GM18519 (cell line): ENCODE measurements at regions not wholly inside any gene's neighbourhood (a gene's known extent, or its start where the extent isn't known, plus 50 kb on each side); places are given as distances from the start of the nearest gene placed in this dataset.

Source experiments
- ATAC-seq: cut with Tn5 transposase; IDR thresholded peaks from one replicate; pipeline ENCODE4 v1.9.1; 2021; ENCODE audit warnings: mild to moderate bottlenecking, moderate library complexity; ENCODE audit not compliant: unreplicated experiment, low FRiP score

GRCh38 chr6:14867802-14868201 lies 378.1 kb upstream of the JARID2 start:
- no peak for ATAC-seq

GRCh38 chr6:14871221-14871620 lies 374.6 kb upstream of the JARID2 start:
- no peak for ATAC-seq

DNA sequence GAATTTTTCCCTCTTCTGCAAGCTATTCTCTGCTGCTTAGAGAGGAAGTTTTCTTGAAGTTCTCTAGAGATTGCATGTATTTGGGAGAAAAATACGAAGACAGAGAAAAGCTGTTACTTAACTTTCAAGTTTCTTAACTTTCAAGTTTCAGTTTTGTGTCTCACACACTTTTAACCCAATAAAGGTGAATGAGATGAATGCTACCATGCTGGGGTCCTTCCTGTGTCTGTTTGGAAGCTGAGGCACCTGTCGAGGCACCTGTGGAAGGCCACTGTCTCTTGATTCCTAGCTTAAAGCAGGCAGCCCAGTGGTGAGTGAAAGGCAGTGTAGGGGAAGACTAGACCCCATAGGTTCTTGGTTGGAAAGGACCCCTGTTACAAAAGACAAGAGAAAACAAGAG lies 372.8 kb upstream of the JARID2 start:
- ATAC-seq, result no peak

- ATAC-seq, result no peak
Measured at GRCh38 chr6:14873781-14874441, 372.0 kb upstream of the JARID2 start.

- no peak for ATAC-seq
Measured at GRCh38 chr6:14874975-14875480, 370.8 kb upstream of the JARID2 start.

GRCh38 chr6:14875481-14876063 lies 370.3 kb upstream of the JARID2 start:
- no peak for ATAC-seq

DNA sequence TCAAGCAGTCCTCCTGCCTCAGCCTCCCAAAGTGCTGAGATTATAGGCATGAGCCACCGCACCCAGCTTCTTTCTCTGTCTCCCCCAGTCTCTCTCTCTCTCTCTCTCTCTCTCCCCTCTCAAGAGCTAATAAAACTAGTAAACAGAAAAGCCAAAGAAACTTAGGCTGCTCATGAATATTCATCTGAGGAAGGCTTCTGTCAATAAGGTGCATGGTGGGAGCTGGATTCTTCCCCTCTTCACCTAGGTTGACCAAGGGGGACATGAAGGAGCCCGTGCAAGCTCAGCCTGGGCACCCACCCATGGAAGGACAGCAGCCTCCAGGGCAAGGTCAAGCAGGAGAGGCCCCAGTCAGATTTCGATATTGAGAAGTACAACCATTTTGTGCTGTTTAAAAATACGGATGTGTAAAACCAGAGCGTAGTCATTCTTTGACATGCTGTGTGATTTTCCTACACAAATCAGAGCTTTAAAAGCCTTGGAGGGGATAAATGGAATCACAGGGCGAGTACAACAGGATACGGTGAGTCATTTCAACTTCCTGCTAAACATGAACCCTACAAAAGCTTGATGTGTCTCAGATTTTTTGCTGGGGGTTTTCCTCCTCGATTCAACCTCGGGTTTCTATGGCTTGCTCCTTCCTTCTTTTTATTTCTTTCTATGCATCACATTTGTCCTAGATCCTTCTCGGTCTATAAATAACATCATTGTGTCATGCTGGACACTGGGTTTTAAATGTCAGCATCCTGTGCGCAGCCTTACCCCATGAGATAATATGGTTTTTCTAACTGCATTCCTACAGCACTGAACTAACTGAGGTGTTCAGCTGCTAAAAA lies 368.9 kb upstream of the JARID2 start:
- ATAC-seq, result peak; percentile 35

GRCh38 chr6:14877758-14878157 lies 368.1 kb upstream of the JARID2 start:
- ATAC-seq, result no peak

- no peak for ATAC-seq
Measured at GRCh38 chr6:14880052-14880451, 365.8 kb upstream of the JARID2 start.

- ATAC-seq, result no peak
Measured at GRCh38 chr6:14880677-14881076, 365.2 kb upstream of the JARID2 start.

DNA sequence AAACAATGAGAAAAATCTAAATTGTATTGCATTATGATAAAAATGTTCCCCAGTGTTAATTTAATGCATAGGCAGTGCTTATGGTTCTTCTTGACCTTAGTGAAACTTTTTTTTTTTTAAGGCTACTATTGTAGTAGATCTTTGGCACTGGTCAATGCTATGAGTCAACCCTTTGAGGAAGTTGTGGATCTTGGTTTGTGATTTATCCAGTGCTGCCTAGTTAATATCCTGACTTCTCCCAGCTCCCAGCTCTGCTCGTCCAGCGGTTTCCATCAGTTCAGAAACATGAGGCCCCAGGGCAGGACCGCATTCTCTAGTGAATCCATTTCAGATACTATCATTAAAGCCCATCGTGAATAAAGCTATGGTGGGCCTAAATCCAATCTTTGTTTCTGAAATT lies 364.5 kb upstream of the JARID2 start:
- ATAC-seq, result no peak

- no peak for ATAC-seq
Measured at GRCh38 chr6:14882394-14883026, 363.4 kb upstream of the JARID2 start.

- ATAC-seq, result no peak
Measured at GRCh38 chr6:14883921-14884320, 361.9 kb upstream of the JARID2 start.

GRCh38 chr6:14885498-14885897 lies 360.4 kb upstream of the JARID2 start:
- ATAC-seq, result no peak

DNA sequence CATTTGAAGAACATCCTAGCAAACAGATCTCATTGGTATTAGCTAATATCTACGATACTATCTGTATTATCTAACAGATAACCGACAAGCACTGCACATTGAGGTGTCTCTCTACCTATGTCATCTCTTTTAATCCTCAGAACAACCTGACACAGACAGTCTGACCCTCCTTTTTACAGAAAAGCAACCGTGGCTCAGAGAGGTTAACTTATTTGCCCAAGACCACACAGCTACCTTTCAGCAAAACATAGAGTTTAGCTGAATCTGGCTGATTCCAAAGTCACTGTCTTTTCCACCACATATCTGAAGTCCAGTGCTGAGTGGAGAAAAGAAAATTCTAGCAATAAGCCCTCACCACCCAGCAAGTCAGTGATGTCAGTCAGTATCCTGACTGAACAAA lies 358.7 kb upstream of the JARID2 start:
- ATAC-seq, result no peak

DNA sequence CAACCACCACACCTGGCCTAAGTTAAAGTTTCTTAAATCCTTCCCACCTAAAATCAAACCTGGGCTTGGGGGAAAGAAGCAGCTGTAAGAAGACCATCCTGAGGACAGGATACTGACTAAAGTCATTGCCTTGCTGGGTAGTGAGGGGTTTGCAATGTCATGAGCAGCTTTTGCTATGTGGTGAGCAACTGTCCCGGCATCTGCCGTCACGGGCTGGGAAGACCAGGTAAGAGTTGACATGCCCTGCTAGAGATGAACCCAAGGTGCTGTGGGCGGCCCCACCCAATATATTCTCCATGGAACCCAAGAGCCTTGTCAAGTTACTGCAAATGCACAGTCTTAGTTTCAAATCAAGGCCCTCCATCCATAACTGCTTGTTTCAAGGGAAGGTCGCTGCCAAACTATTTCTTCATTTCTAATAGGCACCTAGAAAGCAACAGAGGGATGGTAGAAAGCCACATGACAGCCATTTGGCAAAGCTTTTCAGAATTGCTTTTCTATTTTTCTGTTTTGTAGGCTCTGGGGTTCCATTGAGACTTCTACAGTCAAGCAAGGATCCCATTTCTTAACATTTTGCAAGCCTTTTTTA lies 357.8 kb upstream of the JARID2 start:
- ATAC-seq, result no peak

DNA sequence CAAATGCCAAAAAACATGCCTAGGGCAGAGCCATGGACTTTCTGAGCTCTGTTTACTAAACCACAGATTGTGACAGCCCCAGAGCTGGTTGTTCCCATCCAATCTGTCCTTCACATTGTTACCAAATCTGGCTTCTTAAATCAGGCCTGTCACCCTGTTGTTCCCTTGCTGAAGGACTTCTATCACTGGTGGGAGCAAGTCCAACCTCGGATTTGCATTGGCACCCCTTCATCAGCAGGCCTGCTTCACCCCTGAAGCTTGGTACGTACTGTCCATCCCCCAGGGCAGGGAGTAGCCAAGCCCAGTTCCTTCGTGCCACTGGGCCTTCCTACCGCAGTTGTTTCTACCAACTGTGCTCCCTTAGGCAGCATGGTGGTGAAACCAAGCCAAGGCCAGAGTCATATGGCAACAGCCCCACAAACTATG lies 357.3 kb upstream of the JARID2 start:
- no peak for ATAC-seq

- ATAC-seq, result no peak
Measured at GRCh38 chr6:14889188-14889587, 356.7 kb upstream of the JARID2 start.

GRCh38 chr6:14889611-14890593 lies 356.0 kb upstream of the JARID2 start:
- ATAC-seq, result no peak
